Smooth muscle cell of the brain vasculature (primary cell): ENCODE measurements at regions not wholly inside any gene's neighbourhood (a gene's known extent, or its start where the extent isn't known, plus 50 kb on each side); places are given as distances from the start of the nearest gene placed in this dataset.

Experiments used
- DNase-seq: peaks from one replicate; pipeline ENCODE4 v3.0.0-alpha.2; 2012; ENCODE audit warnings: low read depth, low spot score

DNA sequence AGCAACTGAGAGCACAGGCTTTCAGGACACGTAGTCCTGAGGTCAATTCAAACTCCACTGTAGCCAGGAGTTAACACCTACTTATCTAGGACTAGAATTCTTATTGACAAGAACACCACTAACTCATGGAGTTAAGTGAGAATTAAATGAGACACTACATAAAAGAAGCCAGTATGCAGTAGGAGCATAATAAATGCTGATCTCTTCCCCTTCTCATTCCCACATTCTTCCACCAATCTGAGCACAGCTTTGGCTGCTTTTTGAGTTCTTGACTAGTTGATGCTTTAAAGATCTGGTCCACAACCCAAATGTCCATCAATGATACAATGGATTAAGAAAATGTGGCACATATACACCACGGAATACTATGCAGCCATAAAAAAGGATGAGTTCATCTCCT is 55.2 kb downstream of the TTC32 start:
- DNase-seq, result no peak

- no peak for DNase-seq
Measured at GRCh38 chr2:19846030-19846429, 55.8 kb downstream of the TTC32 start.

- no peak for DNase-seq
Measured at GRCh38 chr2:19845323-19845920, 56.4 kb downstream of the TTC32 start.

DNA sequence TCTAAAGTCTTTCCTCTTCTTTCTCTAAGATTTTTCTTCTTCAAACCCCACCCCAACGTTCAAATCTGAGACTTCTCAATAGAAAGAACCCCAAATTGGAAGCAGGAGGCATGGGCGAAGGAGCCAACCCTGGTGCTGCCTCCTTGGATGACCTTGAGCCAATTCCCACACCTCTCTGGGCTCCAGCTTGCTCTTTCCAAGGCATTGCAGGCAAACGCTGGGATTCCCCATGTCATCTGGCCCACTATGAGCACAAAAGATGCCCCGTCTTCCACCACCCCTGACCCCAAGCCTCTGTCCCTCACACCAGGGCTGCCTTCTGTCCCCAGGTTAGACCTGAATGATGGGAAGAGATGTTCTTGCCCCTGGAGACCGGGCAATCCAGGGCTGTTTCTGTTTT is 57.0 kb downstream of the TTC32 start:
- DNase-seq, result no peak

DNA sequence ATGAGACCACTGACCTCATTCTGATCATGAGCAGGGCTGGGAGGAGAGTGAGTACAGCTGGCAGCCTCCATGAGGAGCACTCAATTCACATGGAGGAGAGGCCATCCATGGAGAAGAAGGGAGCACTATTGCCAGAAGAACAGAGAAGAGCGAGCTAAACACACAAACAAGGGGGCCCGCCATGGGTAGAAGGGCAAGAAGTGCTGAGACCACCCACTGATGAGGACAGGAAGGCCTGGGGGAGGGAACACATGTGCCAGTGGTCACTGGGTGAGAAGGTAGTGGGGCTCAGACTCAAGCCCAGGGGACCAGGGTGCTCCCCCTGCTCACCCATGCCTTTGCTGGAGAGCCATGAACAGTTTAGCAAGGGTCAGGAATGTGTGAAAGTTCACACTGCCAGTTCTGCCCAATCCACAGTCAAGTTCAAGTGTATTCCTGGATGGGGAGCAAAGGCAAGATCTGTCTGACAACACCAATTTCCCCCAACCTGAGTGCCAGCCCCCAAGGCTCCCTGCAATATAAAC is 57.7 kb downstream of the TTC32 start:
- no peak for DNase-seq

- DNase-seq, result no peak
Measured at GRCh38 chr2:19841918-19842693, 59.7 kb downstream of the TTC32 start.

DNA sequence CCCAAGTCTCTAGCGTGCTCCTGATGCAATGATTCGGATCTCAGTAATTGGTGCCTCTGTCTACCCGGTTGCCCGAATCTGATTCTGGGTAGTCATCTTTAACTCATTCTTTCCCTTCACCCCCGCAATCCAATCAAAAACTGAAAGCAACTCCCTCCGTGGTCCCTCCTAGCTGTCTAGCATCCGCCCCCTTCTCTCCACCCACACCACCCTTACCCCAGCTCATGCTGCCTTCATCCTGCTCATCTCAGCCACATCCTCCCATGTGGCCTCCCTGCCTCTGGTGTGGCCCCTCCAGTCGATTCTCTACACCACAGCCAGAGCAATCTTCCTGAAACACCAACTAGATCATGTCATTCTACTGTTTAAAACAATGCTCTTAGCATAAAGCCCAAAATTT is 62.3 kb downstream of the TTC32 start:
- no peak for DNase-seq

GRCh38 chr2:19838616-19839015 is 63.2 kb downstream of the TTC32 start:
- no peak for DNase-seq

DNA sequence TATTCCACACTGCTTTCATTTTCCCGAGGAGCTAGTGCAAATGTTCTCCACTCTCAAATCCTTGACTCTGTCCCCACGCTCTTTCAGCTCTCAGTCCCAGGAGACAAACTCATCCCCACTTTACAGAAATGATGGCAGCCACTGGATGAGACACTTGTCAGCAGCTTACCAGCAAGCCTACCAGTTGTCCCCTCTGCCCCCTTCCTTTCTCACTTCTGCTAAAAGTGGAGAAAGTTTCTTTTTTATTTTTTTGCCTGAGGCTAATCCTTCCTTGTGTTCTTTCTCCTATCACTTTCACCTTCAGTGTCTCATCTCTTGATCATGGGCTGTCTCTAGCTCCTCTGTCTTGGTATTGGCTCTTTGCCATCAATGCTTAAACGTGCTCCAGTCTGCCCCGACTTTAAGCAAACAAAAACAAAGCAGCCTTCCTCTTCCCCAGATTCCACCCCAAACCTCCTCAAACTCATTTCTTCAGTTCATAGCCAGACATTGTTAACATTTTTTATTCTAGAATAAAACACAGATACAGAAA is 64.5 kb downstream of the TTC32 start:
- no peak for DNase-seq

DNA sequence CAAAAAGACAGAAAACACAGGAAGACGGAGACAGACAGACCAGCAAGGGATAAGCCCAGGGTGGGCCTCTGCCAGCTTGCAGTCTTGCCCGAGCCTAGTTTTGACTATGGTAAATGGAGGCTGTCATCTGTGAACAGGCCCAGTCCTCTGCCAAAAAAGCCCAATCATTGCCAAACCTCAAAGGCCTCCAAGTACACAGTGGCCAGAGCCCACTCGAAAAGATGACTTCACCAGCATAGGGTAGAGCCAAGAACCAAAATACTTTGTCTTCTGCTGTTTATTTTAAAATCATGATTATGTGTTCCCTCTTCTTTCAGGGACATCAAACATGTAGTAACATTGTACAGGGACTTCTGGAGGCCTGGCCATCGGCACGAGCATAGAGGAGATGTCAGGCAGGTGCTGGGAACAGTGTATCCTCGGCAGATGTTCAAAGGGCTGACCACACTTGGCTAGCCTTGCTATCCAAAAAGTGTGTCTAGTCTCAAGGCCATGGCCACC is 66.0 kb downstream of the TTC32 start:
- DNase-seq, result no peak

DNA sequence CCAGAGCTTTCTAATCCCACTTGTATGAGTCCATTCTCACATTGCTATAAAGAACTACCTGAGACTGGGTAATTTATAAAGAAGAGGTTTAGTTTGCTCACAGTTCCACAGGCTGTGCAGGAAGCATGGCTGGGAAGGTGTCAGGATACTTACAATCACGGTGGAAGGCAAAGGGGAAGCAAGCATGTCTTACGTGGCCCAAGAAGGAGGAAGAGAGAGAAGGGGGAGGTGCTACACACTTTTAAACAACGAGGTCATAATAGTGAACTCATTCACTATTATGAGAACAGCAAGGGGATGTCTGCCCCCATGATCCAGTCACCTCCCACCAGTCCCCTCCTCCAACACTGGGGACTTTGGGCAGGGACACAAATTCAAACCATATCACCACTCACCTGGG is 67.8 kb downstream of the TTC32 start:
- no peak for DNase-seq

DNA sequence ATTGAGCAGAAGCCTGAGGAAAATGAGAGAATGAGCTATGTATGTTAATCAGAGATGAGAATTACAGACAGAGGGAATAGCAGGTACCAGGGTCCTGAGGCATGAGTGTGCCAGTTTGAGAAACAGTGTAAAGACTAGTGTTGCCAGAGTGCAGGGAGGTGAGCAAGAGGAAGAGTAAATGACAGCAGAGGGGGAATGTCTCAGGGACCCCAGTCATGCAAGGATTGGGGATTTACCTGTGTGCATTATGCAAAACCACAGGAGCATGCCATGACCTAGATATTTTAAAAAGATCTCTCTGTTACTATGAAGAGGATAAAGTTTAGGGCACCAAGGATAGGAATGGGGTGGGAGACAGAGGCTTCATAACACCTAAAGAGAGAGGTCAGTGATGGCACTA is 72.1 kb downstream of the TTC32 start:
- DNase-seq, result no peak

- no peak for DNase-seq
Measured at GRCh38 chr2:19826874-19827273, 74.9 kb downstream of the TTC32 start.

DNA sequence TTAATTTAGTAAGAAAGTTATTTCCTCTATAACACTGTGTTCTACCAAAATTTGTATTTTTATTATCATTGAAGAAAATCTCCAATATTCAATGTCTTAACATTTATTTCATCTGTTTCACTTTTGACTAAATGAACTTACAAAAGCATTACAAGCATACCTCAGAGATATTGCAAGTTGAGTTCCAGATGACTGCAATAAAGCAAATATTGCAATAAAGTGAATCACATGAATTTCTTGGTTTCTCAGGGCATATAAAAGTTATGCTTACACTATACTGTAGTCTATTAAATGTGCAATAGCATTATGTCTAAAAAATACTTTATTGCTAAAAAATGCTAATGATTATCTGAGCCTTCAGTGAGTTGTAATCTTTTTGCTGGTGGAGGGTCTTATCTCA is 78.3 kb downstream of the TTC32 start:
- no peak for DNase-seq

- no peak for DNase-seq
Measured at GRCh38 chr2:19819097-19820065, 82.4 kb downstream of the TTC32 start.

- no peak for DNase-seq
Measured at GRCh38 chr2:19818543-19818942, 83.2 kb downstream of the TTC32 start.

GRCh38 chr2:19818039-19818438 is 83.7 kb downstream of the TTC32 start:
- no peak for DNase-seq

DNA sequence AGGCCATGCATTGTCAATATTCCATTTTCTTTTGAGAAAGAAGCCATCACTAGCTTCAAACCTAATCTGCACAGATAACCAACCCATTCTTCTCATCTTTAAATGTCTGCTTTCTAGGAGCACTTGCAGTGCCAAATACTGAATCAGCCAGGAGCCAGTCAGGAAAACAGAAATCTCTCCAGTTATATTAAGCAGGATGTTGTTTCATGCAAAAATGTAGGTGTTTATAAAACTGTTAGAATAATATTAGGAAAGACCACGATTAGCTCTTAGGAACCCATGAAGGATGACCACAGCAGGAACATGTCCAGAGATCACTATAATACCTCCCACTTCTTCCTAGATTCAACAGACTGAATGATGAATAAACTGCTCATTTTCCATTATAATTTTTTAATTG is 86.0 kb downstream of the TTC32 start:
- DNase-seq, result no peak

DNA sequence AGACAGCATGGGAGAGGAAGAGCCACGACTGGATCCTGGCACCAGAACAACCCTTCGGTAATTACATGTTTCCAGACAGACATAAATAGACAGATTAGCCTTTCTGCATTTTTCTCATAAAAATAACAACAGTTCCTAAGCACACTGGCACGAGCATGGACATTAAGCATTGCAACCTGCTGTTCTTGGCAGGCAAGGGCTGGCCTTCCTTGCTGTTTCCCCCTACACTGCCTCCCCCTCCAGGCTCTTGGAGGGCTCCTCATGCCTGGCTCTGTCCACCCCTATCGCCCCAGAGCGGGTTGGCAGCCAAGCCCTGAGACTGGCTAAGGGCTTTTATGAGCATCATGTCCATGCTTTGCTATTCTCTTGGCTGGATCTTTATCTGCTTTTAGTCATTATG is 89.6 kb downstream of the TTC32 start:
- DNase-seq, result no peak

DNA sequence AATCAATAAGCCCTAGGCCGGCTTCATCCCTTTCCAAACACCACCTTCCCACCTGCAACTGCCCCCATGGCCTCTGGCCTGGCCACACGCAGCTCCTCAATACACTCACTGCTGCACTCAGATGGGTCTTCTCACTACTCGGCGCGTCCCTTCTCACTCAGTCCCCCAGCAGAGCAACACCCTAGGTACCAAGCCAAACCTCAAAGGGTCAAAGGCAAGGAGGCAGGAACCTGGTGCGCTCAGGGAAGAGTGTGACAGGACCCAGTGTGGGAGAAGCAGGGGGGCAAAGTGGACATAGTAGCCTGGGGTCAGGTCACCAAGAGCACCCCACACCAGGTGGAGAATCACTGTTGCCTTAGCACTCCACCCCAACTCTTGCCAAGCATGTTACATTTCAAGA is 90.6 kb downstream of the TTC32 start:
- no peak for DNase-seq

DNA sequence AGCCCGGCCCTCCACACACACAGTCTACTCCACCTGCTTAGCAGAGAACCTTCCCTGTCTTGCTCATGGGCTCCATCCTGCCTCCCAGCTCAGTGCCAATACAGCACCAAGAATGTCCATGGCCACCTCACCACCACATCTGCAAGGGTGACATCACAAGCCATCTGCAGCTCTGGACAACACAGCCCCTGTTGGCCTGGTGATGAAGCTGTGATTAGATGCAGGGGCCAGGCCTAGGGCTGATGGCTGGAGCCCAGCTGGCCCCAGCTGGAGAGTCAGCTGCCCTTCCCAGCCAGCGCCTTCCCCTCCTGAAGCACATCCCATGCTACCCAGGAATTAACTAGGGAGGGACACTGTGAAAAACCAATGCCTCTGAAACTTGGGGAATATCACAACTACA is 91.1 kb downstream of the TTC32 start:
- DNase-seq, result no peak

- no peak for DNase-seq
Measured at GRCh38 chr2:19810148-19810547, 91.6 kb downstream of the TTC32 start.
